ENCODE measurements at regions not wholly inside any gene's neighbourhood (a gene's known extent, or its start where the extent isn't known, plus 50 kb on each side); places are given as distances from the start of the nearest gene placed in this dataset.

GRCh38 chr6:54491431-54491830 lies 183.2 kb downstream of the TINAG start:
- TF ChIP-seq CTCF (conservative IDR thresholded peaks at IDR 0.05; ENCODE audit: low read depth in 2 of 2) (no peak), EZH2 (IDR thresholded peaks at IDR 0.05; ENCODE audit: low read depth, unreplicated experiment) (no peak)
